SK-N-SH treated with all-trans-retinoic acid at 6 μM for 48 hours (cell line): ENCODE measurements at regions not wholly inside any gene's neighbourhood (a gene's known extent, or its start where the extent isn't known, plus 50 kb on each side); places are given as distances from the start of the nearest gene placed in this dataset.

Experiments used
- ARNTL ChIP-seq: fragments of 450-650 bp; formaldehyde crosslinking; IDR thresholded peaks from 2 replicates; pipeline ENCODE4 v1.5.0; 2020; ENCODE audit warnings: low read depth, mild to moderate bottlenecking, moderate library complexity, borderline replicate concordance
- GLIS3 ChIP-seq: fragments of 250-450 bp; sonication (Bioruptor Pico); IDR thresholded peaks from 2 replicates; pipeline ENCODE4 v1.5.0; 2020; ENCODE audit warnings: mild to moderate bottlenecking, moderate library complexity
- ISL1 ChIP-seq: fragments of 250-450 bp; sonication (Bioruptor Pico); IDR thresholded peaks from 2 replicates; pipeline ENCODE4 v2.1.2; 2022; ENCODE audit warnings: mild to moderate bottlenecking, moderate library complexity
- OSR1 ChIP-seq: fragments of 250-450 bp; sonication (Bioruptor Pico); IDR thresholded peaks from 2 replicates; pipeline ENCODE4 v1.8.0; 2022; ENCODE audit warnings: moderate library complexity, mild to moderate bottlenecking, inconsistent platforms
- RARB ChIP-seq: fragments of 250-450 bp; sonication (Bioruptor Pico); IDR thresholded peaks from 2 replicates; pipeline ENCODE4 v1.8.0; 2021; ENCODE audit warnings: mild to moderate bottlenecking, moderate library complexity
- SNAI2 ChIP-seq: fragments of 250-450 bp; sonication (Bioruptor Pico); IDR thresholded peaks from 2 replicates; pipeline ENCODE4 v1.5.0; 2020; ENCODE audit warnings: mild to moderate bottlenecking, moderate library complexity
- ZC3H10 ChIP-seq: fragments of 250-450 bp; sonication (Bioruptor Pico); IDR thresholded peaks from 2 replicates; pipeline ENCODE4 v1.5.1; 2021; ENCODE audit warnings: mild to moderate bottlenecking, moderate library complexity
- ZFP3 ChIP-seq: fragments of 250-450 bp; sonication (Bioruptor Pico); IDR thresholded peaks from 2 replicates; pipeline ENCODE4 v1.5.0; 2020; ENCODE audit warnings: mild to moderate bottlenecking, moderate library complexity
- ZNF565 ChIP-seq: fragments of 450-650 bp; formaldehyde crosslinking; conservative IDR thresholded peaks from 2 replicates; pipeline ENCODE4 v1.5.0; 2020; ENCODE audit warnings: low read depth, mild to moderate bottlenecking, moderate library complexity
- TF ChIP-seq, protein P1 (sequence below): fragments of 250-450 bp; sonication (Bioruptor Pico); IDR thresholded peaks from 2 replicates; pipeline ENCODE4 v1.5.1; 2020; ENCODE audit warnings: low read depth, mild to moderate bottlenecking, moderate library complexity
- TF ChIP-seq, protein P2 (sequence below): fragments of 250-450 bp; sonication (Bioruptor Pico); IDR thresholded peaks from 2 replicates; pipeline ENCODE4 v1.5.1; 2021; ENCODE audit warnings: mild to moderate bottlenecking, moderate library complexity
- TF ChIP-seq, protein P3 (sequence below): fragments of 250-450 bp; sonication (Bioruptor Pico); IDR thresholded peaks from 2 replicates; pipeline ENCODE4 v1.5.0; 2020; ENCODE audit warnings: mild to moderate bottlenecking, moderate library complexity
- TF ChIP-seq, protein P4 (sequence below): fragments of 250-450 bp; sonication (Bioruptor Pico); IDR thresholded peaks from 2 replicates; pipeline ENCODE4 v1.8.0; 2021; ENCODE audit warnings: low read depth, mild to moderate bottlenecking, moderate library complexity, borderline replicate concordance

GRCh38 chr2:75396314-75396713 is 164.4 kb downstream of the EVA1A start:
- TF ChIP-seq ZFP3 (CRISPR knock-in tag) (no peak), ZNF565 (CRISPR knock-in tag) (no peak), ARNTL (no peak), ZC3H10 (CRISPR knock-in tag) (no peak), GLIS3 (no peak), SNAI2 (no peak), OSR1 (CRISPR knock-in tag) (no peak), ISL1 (CRISPR knock-in tag) (no peak), RARB (no peak)
- TF ChIP-seq, protein P1, sequence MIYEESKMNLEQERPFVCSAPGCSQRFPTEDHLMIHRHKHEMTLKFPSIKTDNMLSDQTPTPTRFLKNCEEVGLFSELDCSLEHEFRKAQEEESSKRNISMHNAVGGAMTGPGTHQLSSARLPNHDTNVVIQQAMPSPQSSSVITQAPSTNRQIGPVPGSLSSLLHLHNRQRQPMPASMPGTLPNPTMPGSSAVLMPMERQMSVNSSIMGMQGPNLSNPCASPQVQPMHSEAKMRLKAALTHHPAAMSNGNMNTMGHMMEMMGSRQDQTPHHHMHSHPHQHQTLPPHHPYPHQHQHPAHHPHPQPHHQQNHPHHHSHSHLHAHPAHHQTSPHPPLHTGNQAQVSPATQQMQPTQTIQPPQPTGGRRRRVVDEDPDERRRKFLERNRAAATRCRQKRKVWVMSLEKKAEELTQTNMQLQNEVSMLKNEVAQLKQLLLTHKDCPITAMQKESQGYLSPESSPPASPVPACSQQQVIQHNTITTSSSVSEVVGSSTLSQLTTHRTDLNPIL (CRISPR knock-in tag) = no peak
- TF ChIP-seq, protein P2, sequence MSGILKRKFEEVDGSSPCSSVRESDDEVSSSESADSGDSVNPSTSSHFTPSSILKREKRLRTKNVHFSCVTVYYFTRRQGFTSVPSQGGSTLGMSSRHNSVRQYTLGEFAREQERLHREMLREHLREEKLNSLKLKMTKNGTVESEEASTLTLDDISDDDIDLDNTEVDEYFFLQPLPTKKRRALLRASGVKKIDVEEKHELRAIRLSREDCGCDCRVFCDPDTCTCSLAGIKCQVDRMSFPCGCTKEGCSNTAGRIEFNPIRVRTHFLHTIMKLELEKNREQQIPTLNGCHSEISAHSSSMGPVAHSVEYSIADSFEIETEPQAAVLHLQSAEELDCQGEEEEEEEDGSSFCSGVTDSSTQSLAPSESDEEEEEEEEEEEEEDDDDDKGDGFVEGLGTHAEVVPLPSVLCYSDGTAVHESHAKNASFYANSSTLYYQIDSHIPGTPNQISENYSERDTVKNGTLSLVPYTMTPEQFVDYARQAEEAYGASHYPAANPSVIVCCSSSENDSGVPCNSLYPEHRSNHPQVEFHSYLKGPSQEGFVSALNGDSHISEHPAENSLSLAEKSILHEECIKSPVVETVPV (CRISPR knock-in tag) = no peak
- TF ChIP-seq, protein P3, sequence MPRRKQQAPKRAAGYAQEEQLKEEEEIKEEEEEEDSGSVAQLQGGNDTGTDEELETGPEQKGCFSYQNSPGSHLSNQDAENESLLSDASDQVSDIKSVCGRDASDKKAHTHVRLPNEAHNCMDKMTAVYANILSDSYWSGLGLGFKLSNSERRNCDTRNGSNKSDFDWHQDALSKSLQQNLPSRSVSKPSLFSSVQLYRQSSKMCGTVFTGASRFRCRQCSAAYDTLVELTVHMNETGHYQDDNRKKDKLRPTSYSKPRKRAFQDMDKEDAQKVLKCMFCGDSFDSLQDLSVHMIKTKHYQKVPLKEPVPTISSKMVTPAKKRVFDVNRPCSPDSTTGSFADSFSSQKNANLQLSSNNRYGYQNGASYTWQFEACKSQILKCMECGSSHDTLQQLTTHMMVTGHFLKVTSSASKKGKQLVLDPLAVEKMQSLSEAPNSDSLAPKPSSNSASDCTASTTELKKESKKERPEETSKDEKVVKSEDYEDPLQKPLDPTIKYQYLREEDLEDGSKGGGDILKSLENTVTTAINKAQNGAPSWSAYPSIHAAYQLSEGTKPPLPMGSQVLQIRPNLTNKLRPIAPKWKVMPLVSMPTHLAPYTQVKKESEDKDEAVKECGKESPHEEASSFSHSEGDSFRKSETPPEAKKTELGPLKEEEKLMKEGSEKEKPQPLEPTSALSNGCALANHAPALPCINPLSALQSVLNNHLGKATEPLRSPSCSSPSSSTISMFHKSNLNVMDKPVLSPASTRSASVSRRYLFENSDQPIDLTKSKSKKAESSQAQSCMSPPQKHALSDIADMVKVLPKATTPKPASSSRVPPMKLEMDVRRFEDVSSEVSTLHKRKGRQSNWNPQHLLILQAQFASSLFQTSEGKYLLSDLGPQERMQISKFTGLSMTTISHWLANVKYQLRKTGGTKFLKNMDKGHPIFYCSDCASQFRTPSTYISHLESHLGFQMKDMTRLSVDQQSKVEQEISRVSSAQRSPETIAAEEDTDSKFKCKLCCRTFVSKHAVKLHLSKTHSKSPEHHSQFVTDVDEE (CRISPR knock-in tag) = no peak
- TF ChIP-seq, protein P4, sequence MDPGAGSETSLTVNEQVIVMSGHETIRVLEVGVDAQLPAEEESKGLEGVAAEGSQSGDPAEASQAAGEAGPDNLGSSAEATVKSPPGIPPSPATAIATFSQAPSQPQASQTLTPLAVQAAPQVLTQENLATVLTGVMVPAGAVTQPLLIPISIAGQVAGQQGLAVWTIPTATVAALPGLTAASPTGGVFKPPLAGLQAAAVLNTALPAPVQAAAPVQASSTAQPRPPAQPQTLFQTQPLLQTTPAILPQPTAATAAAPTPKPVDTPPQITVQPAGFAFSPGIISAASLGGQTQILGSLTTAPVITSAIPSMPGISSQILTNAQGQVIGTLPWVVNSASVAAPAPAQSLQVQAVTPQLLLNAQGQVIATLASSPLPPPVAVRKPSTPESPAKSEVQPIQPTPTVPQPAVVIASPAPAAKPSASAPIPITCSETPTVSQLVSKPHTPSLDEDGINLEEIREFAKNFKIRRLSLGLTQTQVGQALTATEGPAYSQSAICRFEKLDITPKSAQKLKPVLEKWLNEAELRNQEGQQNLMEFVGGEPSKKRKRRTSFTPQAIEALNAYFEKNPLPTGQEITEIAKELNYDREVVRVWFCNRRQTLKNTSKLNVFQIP (CRISPR knock-in tag) = no peak
